HCT116 (cell line): ENCODE measurements at regions not wholly inside any gene's neighbourhood (a gene's known extent, or its start where the extent isn't known, plus 50 kb on each side); places are given as distances from the start of the nearest gene placed in this dataset.

ENCODE experiments used
- ATAC-seq: fragments of 200-7000 bp; cut with Tn5 transposase; 2 replicates; pipeline ENCODE4 v1.9.1; 2020; ENCODE audit warnings: mild to moderate bottlenecking, moderate library complexity
- BruUV-seq: library from RNA; stranded (reverse); fragments of 400-500 nt; replicated peaks from 2 replicates; lab custom pipeline; 2021; lab: Mats Ljungman, UMichigan
- CTCF ChIA-PET: fragments of 300-600 bp; sonication (Branson Sonifier 250); formaldehyde crosslinking; loops from one replicate; lab custom pipeline; 2021; ENCODE audit warnings: antibody characterized with exemption; lab: Charles Lee
- POLR2A ChIA-PET: fragments of 300-600, 350-600 bp; sonication (Branson Sonifier 250); formaldehyde crosslinking; loops from one replicate; lab custom pipeline; 2021; ENCODE audit warnings: antibody characterized with exemption; lab: Charles Lee
- RAD21 ChIA-PET, 2 experiments: fragments of 300-600 bp; sonication (Branson Sonifier 250); formaldehyde crosslinking; loops; one replicate each; lab custom pipeline; 2023; ENCODE audit warnings: low total read pairs in 2 of 2; ENCODE audit not compliant: uncharacterized antibody in 2 of 2, unreplicated experiment in 2 of 2, low non-redundant PET in 1 of 2; lab: Charles Lee
- DNase-seq: peaks from one replicate; pipeline ENCODE4 v3.0.0-alpha.2; 2010; ENCODE audit warnings: low read depth, low spot score
- H2AFZ ChIP-seq: fragments of 200-600 bp; shearing (Covaris generic), sonication (generic); 2 replicates; pipeline ENCODE4 v1.6.1; 2017; ENCODE audit warnings: low read depth, mixed run types, mixed read lengths, antibody characterized with exemption, low read length; ENCODE audit not compliant: poor library complexity, severe bottlenecking
- H3K27ac ChIP-seq: 2 replicates; pipeline ENCODE4 v1.5.1; 2012; ENCODE audit warnings: low read depth, low read length
- H3K27me3 ChIP-seq: fragments of 200-600 bp; sonication (generic); 2 replicates; pipeline ENCODE4 v1.6.1; 2016; ENCODE audit warnings: mixed run types, low read length, mixed read lengths; ENCODE audit not compliant: insufficient read depth
- H3K36me3 ChIP-seq, 2 experiments: fragments of 200-500 bp in 1 of 2; fragments of 200-600 bp in 1 of 2; sonication (Bioruptor generic) in 1 of 2; sonication (generic) in 1 of 2; 2 replicates each; pipeline versions ENCODE4 v1.5.1 to v1.6.1; 2014 to 2016; ENCODE audit warnings: low read length in 2 of 2, inconsistent platforms in 1 of 2, mixed read lengths in 1 of 2, mixed run types in 1 of 2; ENCODE audit not compliant: insufficient read depth in 2 of 2, control insufficient read depth in 1 of 2
- H3K4me1 ChIP-seq, 2 experiments: fragments of 200-600 bp in 1 of 2; sonication (generic) in 1 of 2; 2 replicates each; pipeline versions ENCODE4 v1.5.1 to v1.6.1; 2012 to 2017; ENCODE audit warnings: low read length in 2 of 2, inconsistent platforms in 1 of 2, mild to moderate bottlenecking in 1 of 2, mixed read lengths in 1 of 2, mixed run types in 1 of 2, moderate library complexity in 1 of 2; ENCODE audit not compliant: insufficient read depth in 2 of 2, control insufficient read depth in 1 of 2
- H3K4me2 ChIP-seq: fragments of 200-600 bp; sonication (generic); 2 replicates; pipeline ENCODE4 v1.6.1; 2017; ENCODE audit warnings: mixed run types, low read length, mixed read lengths
- H3K4me3 ChIP-seq, 2 experiments: fragments of 200-600 bp in 1 of 2; sonication (generic) in 1 of 2; replicated peaks in 1 of 2; 2 replicates each; pipeline ENCODE4 v1.5.1; 2011 to 2016; ENCODE audit warnings: low read length in 2 of 2, control low read depth in 1 of 2, low read depth in 1 of 2, mild to moderate bottlenecking in 1 of 2, mixed read lengths in 1 of 2, mixed run types in 1 of 2
- H3K79me2 ChIP-seq: fragments of 200-600 bp; sonication (generic); 2 replicates; pipeline ENCODE4 v1.6.1; 2017; ENCODE audit warnings: mild to moderate bottlenecking, mixed run types, low read length, moderate library complexity, mixed read lengths; ENCODE audit not compliant: insufficient read depth
- H3K9ac ChIP-seq: fragments of 200-600 bp; sonication (generic); 2 replicates; pipeline ENCODE4 v1.6.1; 2016; ENCODE audit warnings: low read length, mixed read lengths
- H3K9me2 ChIP-seq: fragments of 200-600 bp; sonication (generic), shearing (Covaris generic); 2 replicates; pipeline ENCODE4 v1.6.1; 2017; ENCODE audit warnings: mixed run types, mild to moderate bottlenecking, moderate library complexity; ENCODE audit not compliant: insufficient read depth
- H3K9me3 ChIP-seq, 2 experiments: fragments of 200-500 bp in 1 of 2; fragments of 200-600 bp in 1 of 2; sonication (Bioruptor generic) in 1 of 2; sonication (generic) in 1 of 2; 2 replicates each; pipeline ENCODE4 v1.6.1; 2014 to 2017; ENCODE audit warnings: low read length in 2 of 2, mixed read lengths in 2 of 2, inconsistent platforms in 1 of 2, low read depth in 1 of 2, mild to moderate bottlenecking in 1 of 2, mixed run types in 1 of 2, moderate library complexity in 1 of 2; ENCODE audit not compliant: control insufficient read depth in 1 of 2, insufficient read depth in 1 of 2
- H4K20me1 ChIP-seq: fragments of 200-600 bp; sonication (generic), shearing (Covaris generic); 2 replicates; pipeline ENCODE4 v1.6.1; 2017; ENCODE audit warnings: mixed run types, mild to moderate bottlenecking, moderate library complexity; ENCODE audit not compliant: insufficient read depth
- ATF3 ChIP-seq: IDR thresholded peaks from 2 replicates; pipeline ENCODE4 v1.6.1; 2012
- CBX3 ChIP-seq: IDR thresholded peaks from 2 replicates; pipeline ENCODE4 v1.6.1; 2012; ENCODE audit warnings: low read depth
- CEBPB ChIP-seq: IDR thresholded peaks from 2 replicates; pipeline ENCODE4 v1.6.1; 2012; ENCODE audit warnings: low read depth
- EGR1 ChIP-seq: IDR thresholded peaks from 2 replicates; pipeline ENCODE4 v1.6.1; 2012; ENCODE audit warnings: low read depth
- ELF1 ChIP-seq: IDR thresholded peaks from 2 replicates; pipeline ENCODE4 v1.6.1; 2012; ENCODE audit warnings: low read depth, borderline replicate concordance
- EZH2 ChIP-seq: fragments of 200-600 bp; sonication (generic); IDR thresholded peaks from 2 replicates; pipeline ENCODE4 v1.6.1; 2017; ENCODE audit warnings: antibody characterized with exemption, mixed run types
- JUND ChIP-seq: IDR thresholded peaks from 2 replicates; pipeline ENCODE4 v1.6.1; 2012
- POLR2A ChIP-seq: IDR thresholded peaks from 2 replicates; pipeline ENCODE4 v1.7.0; 2011; ENCODE audit warnings: borderline replicate concordance; ENCODE audit not compliant: insufficient read depth, insufficient read length; ENCODE audit errors: extremely low read depth
- POLR2AphosphoS5 ChIP-seq: IDR thresholded peaks from 2 replicates; pipeline ENCODE4 v1.6.1; 2011; ENCODE audit warnings: mild to moderate bottlenecking, low read depth, low read length, moderate library complexity
- SIN3A ChIP-seq: IDR thresholded peaks from 2 replicates; pipeline ENCODE4 v1.6.1; 2012; ENCODE audit warnings: low read depth
- SP1 ChIP-seq: IDR thresholded peaks from 2 replicates; pipeline ENCODE4 v1.6.1; 2012; ENCODE audit warnings: low read depth
- SRF ChIP-seq: IDR thresholded peaks from 2 replicates; pipeline ENCODE4 v1.6.1; 2012; ENCODE audit warnings: low read depth
- TCF7L2 ChIP-seq: IDR thresholded peaks from 2 replicates; pipeline ENCODE4 v1.7.0; 2011; ENCODE audit warnings: borderline replicate concordance, inconsistent platforms; ENCODE audit not compliant: insufficient read depth, insufficient read length; ENCODE audit errors: extremely low read depth
- YY1 ChIP-seq: IDR thresholded peaks from 2 replicates; pipeline ENCODE4 v1.6.1; 2011; ENCODE audit warnings: low read length, low read depth, moderate library complexity, mild to moderate bottlenecking; ENCODE audit not compliant: insufficient replicate concordance; ENCODE audit errors: extremely low read depth
- ZFX ChIP-seq: fragments of 450-650 bp; IDR thresholded peaks from 2 replicates; pipeline ENCODE4 v1.6.1; 2017
- intact Hi-C: fragments of 100-400 bp; cut with micrococcal nuclease; formaldehyde crosslinking; loops from 2 replicates; pipeline ENCODE4 v1.10.0; 2022
- TF ChIP-seq, protein P1 (sequence below): IDR thresholded peaks from 2 replicates; pipeline ENCODE4 v1.6.1; 2012
- TF ChIP-seq, protein P2 (sequence below), 3 experiments: fragments of 200-600 bp in 1 of 3; sonication (generic) in 1 of 3; IDR thresholded peaks in 2 of 3; conservative IDR thresholded peaks in 1 of 3; 2 replicates each; pipeline ENCODE4 v1.5.1; 2012 to 2017; ENCODE audit warnings: low read depth in 2 of 3, low read length in 2 of 3, antibody characterized with exemption in 1 of 3, borderline replicate concordance in 1 of 3, control low read depth in 1 of 3, mild to moderate bottlenecking in 1 of 3, mixed read lengths in 1 of 3, mixed run types in 1 of 3, moderate library complexity in 1 of 3; ENCODE audit not compliant: insufficient read depth in 1 of 3
- TF ChIP-seq, protein P3 (sequence below): IDR thresholded peaks from 2 replicates; pipeline ENCODE4 v1.6.1; 2012; ENCODE audit warnings: low read depth

GRCh38 chr4:17029432-17029831 lies 131.0 kb upstream of the LDB2 start:
- Histone ChIP-seq H3K4me1 (peaks cover 25 to 40% of the 10 kb centered on the region in 2 experiments), H3K27me3 (no peaks in the 10 kb centered on the region), H3K36me3 (no peaks in the 10 kb centered on the region), H4K20me1 (no peaks in the 10 kb centered on the region), H3K9me2 (no peaks in the 10 kb centered on the region), H3K79me2 (no peaks in the 10 kb centered on the region), H2AFZ (no peak overlapping the region), H3K9ac (no peak overlapping the region), H3K4me2 (no peak overlapping the region), H3K9me3 (no peaks in the 10 kb centered on the region), H3K4me3 (no peak overlapping the region), H3K27ac (no peak overlapping the region)
- ATAC-seq (no peak), DNase-seq (no peak)
- no TSS peak for BruUV-seq
- TF ChIP-seq ZFX (no peak), CEBPB (no peak), YY1 (no peak), POLR2AphosphoS5 (no peak), ATF3 (no peak), EGR1 (no peak), EZH2 (no peak), POLR2A (no peak), JUND (no peak), SIN3A (no peak), SP1 (no peak), SRF (no peak), ELF1 (no peak), CBX3 (no peak), TCF7L2 (no peak)
- TF ChIP-seq, protein P1, sequence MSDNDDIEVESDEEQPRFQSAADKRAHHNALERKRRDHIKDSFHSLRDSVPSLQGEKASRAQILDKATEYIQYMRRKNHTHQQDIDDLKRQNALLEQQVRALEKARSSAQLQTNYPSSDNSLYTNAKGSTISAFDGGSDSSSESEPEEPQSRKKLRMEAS = no peak
- TF ChIP-seq, protein P2, sequence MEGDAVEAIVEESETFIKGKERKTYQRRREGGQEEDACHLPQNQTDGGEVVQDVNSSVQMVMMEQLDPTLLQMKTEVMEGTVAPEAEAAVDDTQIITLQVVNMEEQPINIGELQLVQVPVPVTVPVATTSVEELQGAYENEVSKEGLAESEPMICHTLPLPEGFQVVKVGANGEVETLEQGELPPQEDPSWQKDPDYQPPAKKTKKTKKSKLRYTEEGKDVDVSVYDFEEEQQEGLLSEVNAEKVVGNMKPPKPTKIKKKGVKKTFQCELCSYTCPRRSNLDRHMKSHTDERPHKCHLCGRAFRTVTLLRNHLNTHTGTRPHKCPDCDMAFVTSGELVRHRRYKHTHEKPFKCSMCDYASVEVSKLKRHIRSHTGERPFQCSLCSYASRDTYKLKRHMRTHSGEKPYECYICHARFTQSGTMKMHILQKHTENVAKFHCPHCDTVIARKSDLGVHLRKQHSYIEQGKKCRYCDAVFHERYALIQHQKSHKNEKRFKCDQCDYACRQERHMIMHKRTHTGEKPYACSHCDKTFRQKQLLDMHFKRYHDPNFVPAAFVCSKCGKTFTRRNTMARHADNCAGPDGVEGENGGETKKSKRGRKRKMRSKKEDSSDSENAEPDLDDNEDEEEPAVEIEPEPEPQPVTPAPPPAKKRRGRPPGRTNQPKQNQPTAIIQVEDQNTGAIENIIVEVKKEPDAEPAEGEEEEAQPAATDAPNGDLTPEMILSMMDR (IDR thresholded peaks at IDR 0.05 in 2 of 3, conservative IDR thresholded peaks at IDR 0.05 in 1 of 3; ENCODE audit: borderline replicate concordance in 1 of 3, insufficient read depth in 1 of 3, low read depth in 2 of 3, low read length in 2 of 3) = no peak
- TF ChIP-seq, protein P3, sequence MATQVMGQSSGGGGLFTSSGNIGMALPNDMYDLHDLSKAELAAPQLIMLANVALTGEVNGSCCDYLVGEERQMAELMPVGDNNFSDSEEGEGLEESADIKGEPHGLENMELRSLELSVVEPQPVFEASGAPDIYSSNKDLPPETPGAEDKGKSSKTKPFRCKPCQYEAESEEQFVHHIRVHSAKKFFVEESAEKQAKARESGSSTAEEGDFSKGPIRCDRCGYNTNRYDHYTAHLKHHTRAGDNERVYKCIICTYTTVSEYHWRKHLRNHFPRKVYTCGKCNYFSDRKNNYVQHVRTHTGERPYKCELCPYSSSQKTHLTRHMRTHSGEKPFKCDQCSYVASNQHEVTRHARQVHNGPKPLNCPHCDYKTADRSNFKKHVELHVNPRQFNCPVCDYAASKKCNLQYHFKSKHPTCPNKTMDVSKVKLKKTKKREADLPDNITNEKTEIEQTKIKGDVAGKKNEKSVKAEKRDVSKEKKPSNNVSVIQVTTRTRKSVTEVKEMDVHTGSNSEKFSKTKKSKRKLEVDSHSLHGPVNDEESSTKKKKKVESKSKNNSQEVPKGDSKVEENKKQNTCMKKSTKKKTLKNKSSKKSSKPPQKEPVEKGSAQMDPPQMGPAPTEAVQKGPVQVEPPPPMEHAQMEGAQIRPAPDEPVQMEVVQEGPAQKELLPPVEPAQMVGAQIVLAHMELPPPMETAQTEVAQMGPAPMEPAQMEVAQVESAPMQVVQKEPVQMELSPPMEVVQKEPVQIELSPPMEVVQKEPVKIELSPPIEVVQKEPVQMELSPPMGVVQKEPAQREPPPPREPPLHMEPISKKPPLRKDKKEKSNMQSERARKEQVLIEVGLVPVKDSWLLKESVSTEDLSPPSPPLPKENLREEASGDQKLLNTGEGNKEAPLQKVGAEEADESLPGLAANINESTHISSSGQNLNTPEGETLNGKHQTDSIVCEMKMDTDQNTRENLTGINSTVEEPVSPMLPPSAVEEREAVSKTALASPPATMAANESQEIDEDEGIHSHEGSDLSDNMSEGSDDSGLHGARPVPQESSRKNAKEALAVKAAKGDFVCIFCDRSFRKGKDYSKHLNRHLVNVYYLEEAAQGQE = no peak
- ChIA-PET CTCF (interaction anchor here (1.3 kb wide), 1 partner anchor 113 kb away, joined by 5 read pairs; no protein-coding TSS in a partner anchor), RAD21 (no interaction called here), POLR2A (no interaction called here)
- intact Hi-C loops = no loop called here
